ENCODE measurements at regions not wholly inside any gene's neighbourhood (a gene's known extent, or its start where the extent isn't known, plus 50 kb on each side); places are given as distances from the start of the nearest gene placed in this dataset.
A peak's percentile ranks its signal among the peaks of the same experiment; 100 is the strongest.

DNA sequence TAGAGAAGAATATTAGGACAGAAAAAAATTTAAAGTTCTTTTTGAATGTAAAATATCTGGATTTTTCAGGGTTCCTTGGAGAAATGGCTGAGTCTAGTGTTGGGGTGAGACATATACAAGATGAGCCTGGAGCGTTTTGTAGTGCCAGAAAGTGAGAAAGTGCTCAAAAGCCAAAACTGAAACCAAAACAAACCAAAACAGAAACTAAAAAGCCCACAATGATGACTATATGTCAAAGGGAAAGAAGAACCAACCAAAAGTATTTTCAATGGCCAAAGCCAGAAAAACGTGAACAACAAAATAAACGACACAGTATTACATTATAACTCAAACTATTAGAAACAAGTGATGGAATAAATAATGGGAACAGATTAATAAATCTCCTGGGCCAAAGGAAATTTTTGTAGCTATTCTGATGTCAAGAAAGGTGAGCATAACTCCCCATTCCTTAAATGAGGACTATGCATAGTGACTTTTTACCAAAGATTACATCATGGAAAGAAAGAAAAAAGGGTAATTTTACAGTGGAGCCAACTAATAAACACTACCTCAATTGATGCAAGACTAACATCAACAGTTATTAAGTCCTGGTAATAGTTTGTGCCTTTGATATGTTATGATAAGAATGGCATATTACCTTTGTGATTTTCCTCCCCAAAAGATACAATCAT lies 1137.6 kb downstream of the C4orf33 start:
- H3K9me3 ChIP-seq (ENCODE audit: control insufficient read depth, insufficient read depth, low read length): no peaks in the 10 kb centered on the region
- DNase-seq (ENCODE audit: low read depth in 4 of 6, low spot score in 6 of 6): no peak
- no peak overlapping the region for H3K4me3 ChIP-seq (ENCODE audit: low read depth, low read length)
- no peaks in the 10 kb centered on the region for H3K4me1 ChIP-seq (ENCODE audit: control insufficient read depth, insufficient read depth, low read length)
- H3K27me3 ChIP-seq (ENCODE audit: control insufficient read depth, insufficient read depth, low read length): no peaks in the 10 kb centered on the region
- no peak overlapping the region for H3K27ac ChIP-seq (ENCODE audit: low read depth, low read length)
- WGBS (ENCODE audit: insufficient coverage): no CpG with 5 or more reads among the region's 3 CpGs
- no peaks in the 10 kb centered on the region for H3K36me3 ChIP-seq (ENCODE audit: control insufficient read depth, insufficient read depth, low read length)

DNA sequence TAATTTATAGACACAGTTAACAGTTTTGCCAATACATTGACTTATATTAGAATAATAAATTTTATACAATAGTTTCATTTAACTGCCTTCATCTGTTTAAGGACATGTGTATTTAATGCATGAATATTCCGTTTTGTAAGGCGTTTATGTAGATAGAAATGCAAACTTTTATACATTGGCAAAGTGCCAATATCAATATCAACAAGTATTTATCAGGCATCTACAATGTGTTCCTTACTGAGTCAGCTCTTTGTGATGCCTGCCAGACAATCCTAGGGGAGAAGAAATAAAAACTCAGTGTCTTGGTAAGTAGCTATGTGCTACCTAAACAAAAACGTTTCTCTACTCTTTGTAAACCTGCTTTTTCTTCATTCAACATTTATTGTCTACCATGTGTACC lies 1142.2 kb downstream of the C4orf33 start:
- no peaks in the 10 kb centered on the region for H3K9me3 ChIP-seq (ENCODE audit: control insufficient read depth, insufficient read depth, low read length)
- no peaks in the 10 kb centered on the region for H3K27me3 ChIP-seq (ENCODE audit: control insufficient read depth, insufficient read depth, low read length)
- no peak overlapping the region for H3K4me3 ChIP-seq (ENCODE audit: low read depth, low read length)
- no CpG with 5 or more reads among the region's 3 CpGs for WGBS (ENCODE audit: insufficient coverage)
- peak in 1 of 6 donors; percentile 8 for DNase-seq (ENCODE audit: low read depth in 4 of 6, low spot score in 6 of 6)
- no peaks in the 10 kb centered on the region for H3K36me3 ChIP-seq (ENCODE audit: control insufficient read depth, insufficient read depth, low read length)
- no peak overlapping the region for H3K27ac ChIP-seq (ENCODE audit: low read depth, low read length)
- H3K4me1 ChIP-seq (ENCODE audit: control insufficient read depth, insufficient read depth, low read length): no peaks in the 10 kb centered on the region

DNA sequence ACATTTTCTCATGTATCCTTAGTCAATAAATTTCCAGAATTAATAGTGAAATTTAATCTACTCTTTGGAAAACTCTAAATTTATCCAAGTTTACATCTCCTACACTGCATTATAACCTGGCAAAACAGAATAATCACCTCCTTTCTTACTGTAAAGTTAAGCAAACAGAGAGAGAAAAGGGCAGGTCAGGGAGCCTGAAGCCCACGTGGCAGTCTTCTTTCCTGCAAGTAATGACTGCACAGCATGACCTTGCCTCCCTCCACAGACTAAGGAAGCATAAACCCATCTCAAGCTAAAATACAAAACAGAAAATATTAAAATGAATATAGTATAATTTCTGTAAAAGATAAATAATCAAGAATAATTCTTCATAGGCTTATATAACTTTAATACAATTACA lies 1153.0 kb downstream of the C4orf33 start:
- DNase-seq (ENCODE audit: low read depth in 4 of 6, low spot score in 6 of 6): no peak
- no CpG with 5 or more reads among the region's 1 CpG for WGBS (ENCODE audit: insufficient coverage)
- H3K4me3 ChIP-seq (ENCODE audit: low read depth, low read length): no peak overlapping the region

DNA sequence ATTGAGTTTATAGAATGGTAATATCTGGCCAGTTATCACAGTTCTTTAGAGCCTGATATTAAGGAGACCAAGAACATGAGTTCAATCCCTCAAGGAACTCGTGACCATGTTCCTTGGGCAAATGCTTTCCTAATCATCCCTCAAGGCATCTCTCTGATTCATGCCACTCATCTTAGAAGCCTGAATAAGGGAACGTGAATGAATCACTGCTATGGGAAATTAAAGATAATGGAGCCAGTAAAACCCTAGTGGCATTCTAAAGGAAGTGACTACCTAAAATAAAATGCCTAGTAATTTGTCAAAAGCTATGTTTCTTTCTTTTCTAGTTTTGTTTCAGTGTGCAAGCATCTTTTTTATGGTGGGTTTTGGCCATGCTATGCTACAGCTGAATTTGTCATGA lies 1161.3 kb downstream of the C4orf33 start:
- DNase-seq (ENCODE audit: low read depth in 4 of 6, low spot score in 6 of 6): no peak
- no peaks in the 10 kb centered on the region for H3K9me3 ChIP-seq (ENCODE audit: control insufficient read depth, insufficient read depth, low read length)

More for the DNA sequence above, 1153.0 kb downstream of the C4orf33 start:
- H3K27me3 ChIP-seq (ENCODE audit: control insufficient read depth, insufficient read depth, low read length): no peaks in the 10 kb centered on the region
- no peaks in the 10 kb centered on the region for H3K4me1 ChIP-seq (ENCODE audit: control insufficient read depth, insufficient read depth, low read length)
- no peaks in the 10 kb centered on the region for H3K36me3 ChIP-seq (ENCODE audit: control insufficient read depth, insufficient read depth, low read length)
- peaks cover 2% of the 10 kb centered on the region for H3K9me3 ChIP-seq (ENCODE audit: control insufficient read depth, insufficient read depth, low read length)
- H3K27ac ChIP-seq (ENCODE audit: low read depth, low read length): no peak overlapping the region

DNA sequence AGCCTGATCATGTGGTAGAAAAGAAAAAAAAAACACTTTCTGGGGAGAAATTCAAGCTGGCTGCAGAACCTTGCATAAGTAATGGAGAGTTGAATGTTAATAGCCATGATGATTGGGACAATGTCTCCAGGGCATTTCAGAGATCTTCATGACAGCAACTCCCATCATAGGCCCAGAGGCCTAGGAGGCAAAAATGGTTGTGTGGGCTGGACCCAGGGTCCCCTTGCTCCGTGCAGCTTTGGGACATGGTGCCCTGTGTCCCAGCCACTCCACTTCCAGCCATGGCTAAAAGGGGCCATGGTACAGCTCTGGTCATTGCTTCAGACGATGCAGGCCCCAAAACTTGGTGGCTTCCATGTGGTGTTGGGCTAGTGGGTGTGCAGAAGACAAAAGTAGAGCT lies 1170.9 kb downstream of the C4orf33 start:
- H3K27ac ChIP-seq (ENCODE audit: low read depth, low read length): no peak overlapping the region
- no peaks in the 10 kb centered on the region for H3K4me1 ChIP-seq (ENCODE audit: control insufficient read depth, insufficient read depth, low read length)
- H3K27me3 ChIP-seq (ENCODE audit: control insufficient read depth, insufficient read depth, low read length): no peaks in the 10 kb centered on the region
- WGBS (ENCODE audit: insufficient coverage): 71% methylated on average over 1 of the region's 2 CpGs
- H3K9me3 ChIP-seq (ENCODE audit: control insufficient read depth, insufficient read depth, low read length): peaks cover 5% of the 10 kb centered on the region
- DNase-seq (ENCODE audit: low read depth in 4 of 6, low spot score in 6 of 6): no peak
- H3K36me3 ChIP-seq (ENCODE audit: control insufficient read depth, insufficient read depth, low read length): no peaks in the 10 kb centered on the region
- H3K4me3 ChIP-seq (ENCODE audit: low read depth, low read length): no peak overlapping the region

More for the DNA sequence above, 1161.3 kb downstream of the C4orf33 start:
- H3K27ac ChIP-seq (ENCODE audit: low read depth, low read length): no peak overlapping the region
- no peak overlapping the region for H3K4me3 ChIP-seq (ENCODE audit: low read depth, low read length)
- WGBS (ENCODE audit: insufficient coverage): no CpG with 5 or more reads among the region's 2 CpGs
- H3K36me3 ChIP-seq (ENCODE audit: control insufficient read depth, insufficient read depth, low read length): no peaks in the 10 kb centered on the region
- H3K4me1 ChIP-seq (ENCODE audit: control insufficient read depth, insufficient read depth, low read length): no peaks in the 10 kb centered on the region
- H3K27me3 ChIP-seq (ENCODE audit: control insufficient read depth, insufficient read depth, low read length): no peaks in the 10 kb centered on the region

DNA sequence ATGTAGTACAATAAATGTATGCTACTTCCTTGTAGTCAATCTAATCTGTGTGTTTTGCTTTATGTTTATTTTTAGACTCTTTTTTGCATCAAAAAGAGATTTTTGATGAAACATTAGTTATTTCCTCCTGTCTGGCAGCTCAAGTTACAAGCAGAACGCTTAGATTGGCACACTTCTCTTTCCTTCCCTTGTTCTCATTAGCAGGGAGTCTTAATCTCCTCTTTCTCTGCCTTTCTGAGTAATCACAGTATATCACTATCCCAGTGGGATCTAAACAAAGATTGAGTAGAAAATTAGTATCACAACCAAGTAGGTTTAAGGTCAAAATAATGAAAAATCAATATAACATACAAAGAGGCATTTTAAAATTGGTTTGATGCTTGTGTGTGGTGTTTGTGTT lies 1192.6 kb downstream of the C4orf33 start:
- Histone ChIP-seq H3K4me3 (ENCODE audit: low read depth, low read length) (no peak overlapping the region), H3K27me3 (ENCODE audit: control insufficient read depth, insufficient read depth, low read length) (no peaks in the 10 kb centered on the region), H3K36me3 (ENCODE audit: control insufficient read depth, insufficient read depth, low read length) (no peaks in the 10 kb centered on the region), H3K27ac (ENCODE audit: low read depth, low read length) (no peak overlapping the region), H3K9me3 (ENCODE audit: control insufficient read depth, insufficient read depth, low read length) (no peaks in the 10 kb centered on the region), H3K4me1 (ENCODE audit: control insufficient read depth, insufficient read depth, low read length) (no peaks in the 10 kb centered on the region)
- no CpG with 5 or more reads among the region's 1 CpG for WGBS (ENCODE audit: insufficient coverage)
- DNase-seq (ENCODE audit: low read depth in 4 of 6, low spot score in 6 of 6): peak in 1 of 6 donors; percentile 1

DNA sequence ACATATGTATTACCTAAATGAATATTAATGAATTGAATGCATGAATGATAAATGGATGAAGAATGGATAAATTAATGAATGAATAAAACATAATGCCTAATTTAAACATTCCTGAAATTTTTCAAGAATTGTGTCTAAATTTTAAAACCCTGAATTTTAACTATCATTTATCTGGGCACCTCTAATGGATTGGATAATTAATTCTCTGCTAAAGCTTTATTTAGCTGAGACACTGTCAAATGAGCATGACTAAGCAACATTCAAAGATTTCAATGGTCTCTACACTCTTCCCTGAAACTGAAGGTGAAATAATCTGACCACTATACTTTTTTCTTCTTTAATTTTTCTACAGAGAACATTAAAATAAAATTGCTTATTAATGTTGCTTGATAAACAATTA lies 1197.7 kb downstream of the C4orf33 start:
- H3K4me1 ChIP-seq (ENCODE audit: control insufficient read depth, insufficient read depth, low read length): no peaks in the 10 kb centered on the region
- no peak overlapping the region for H3K4me3 ChIP-seq (ENCODE audit: low read depth, low read length)
- no peaks in the 10 kb centered on the region for H3K27me3 ChIP-seq (ENCODE audit: control insufficient read depth, insufficient read depth, low read length)
- no peak overlapping the region for H3K27ac ChIP-seq (ENCODE audit: low read depth, low read length)
- no peak for DNase-seq (ENCODE audit: low read depth in 4 of 6, low spot score in 6 of 6)
- no peaks in the 10 kb centered on the region for H3K9me3 ChIP-seq (ENCODE audit: control insufficient read depth, insufficient read depth, low read length)
- H3K36me3 ChIP-seq (ENCODE audit: control insufficient read depth, insufficient read depth, low read length): no peaks in the 10 kb centered on the region

DNA sequence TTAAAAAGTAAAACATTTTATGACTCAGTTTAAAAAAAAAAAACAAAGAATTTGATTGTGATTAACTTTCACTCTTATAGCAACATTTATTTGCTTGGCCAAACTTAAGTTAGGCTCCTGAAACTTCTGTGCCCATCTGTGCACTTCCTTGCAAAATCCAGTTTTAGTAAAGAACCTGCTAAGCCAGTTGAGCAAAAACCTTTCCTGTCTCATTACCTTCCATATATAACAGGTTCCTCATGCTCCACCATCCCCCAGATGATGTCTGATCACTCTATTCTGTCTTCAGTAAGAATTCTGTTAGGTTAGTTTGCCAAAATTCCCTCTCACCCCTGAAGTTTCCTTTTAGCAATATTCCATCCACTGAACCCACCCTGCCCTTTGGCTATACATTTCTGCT lies 1200.5 kb downstream of the C4orf33 start:
- Histone ChIP-seq H3K27ac (ENCODE audit: low read depth, low read length) (no peak overlapping the region), H3K4me1 (ENCODE audit: control insufficient read depth, insufficient read depth, low read length) (no peaks in the 10 kb centered on the region), H3K27me3 (ENCODE audit: control insufficient read depth, insufficient read depth, low read length) (no peaks in the 10 kb centered on the region), H3K36me3 (ENCODE audit: control insufficient read depth, insufficient read depth, low read length) (no peaks in the 10 kb centered on the region), H3K9me3 (ENCODE audit: control insufficient read depth, insufficient read depth, low read length) (no peaks in the 10 kb centered on the region), H3K4me3 (ENCODE audit: low read depth, low read length) (no peak overlapping the region)
- DNase-seq (ENCODE audit: low read depth in 4 of 6, low spot score in 6 of 6): no peak

DNA sequence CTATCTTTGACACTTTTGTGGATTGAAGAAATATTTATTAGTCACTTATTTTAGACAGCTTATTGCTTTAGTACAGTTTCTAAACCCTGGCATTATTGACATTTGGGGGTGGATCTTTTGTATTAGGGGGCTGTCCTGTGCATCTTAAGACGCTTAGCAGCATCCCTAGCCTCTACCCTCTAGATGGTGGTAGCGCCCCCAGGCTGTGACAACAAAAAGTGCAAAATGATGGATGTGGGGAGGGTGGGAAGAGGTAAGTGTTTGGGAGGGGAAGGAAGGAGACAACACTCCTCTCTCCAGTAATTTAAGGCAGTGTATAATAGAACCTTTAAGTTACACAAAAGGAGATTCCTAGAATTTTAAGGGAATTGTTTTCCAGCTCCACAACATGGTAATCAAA lies 1210.6 kb downstream of the C4orf33 start:
- H3K4me1 ChIP-seq (ENCODE audit: control insufficient read depth, insufficient read depth, low read length): no peaks in the 10 kb centered on the region
- H3K9me3 ChIP-seq (ENCODE audit: control insufficient read depth, insufficient read depth, low read length): no peaks in the 10 kb centered on the region
- H3K36me3 ChIP-seq (ENCODE audit: control insufficient read depth, insufficient read depth, low read length): no peaks in the 10 kb centered on the region
- H3K4me3 ChIP-seq (ENCODE audit: low read depth, low read length): no peak overlapping the region
- no peaks in the 10 kb centered on the region for H3K27me3 ChIP-seq (ENCODE audit: control insufficient read depth, insufficient read depth, low read length)
- no CpG with 5 or more reads among the region's 2 CpGs for WGBS (ENCODE audit: insufficient coverage)
- no peak overlapping the region for H3K27ac ChIP-seq (ENCODE audit: low read depth, low read length)
- no peak for DNase-seq (ENCODE audit: low read depth in 4 of 6, low spot score in 6 of 6)

DNA sequence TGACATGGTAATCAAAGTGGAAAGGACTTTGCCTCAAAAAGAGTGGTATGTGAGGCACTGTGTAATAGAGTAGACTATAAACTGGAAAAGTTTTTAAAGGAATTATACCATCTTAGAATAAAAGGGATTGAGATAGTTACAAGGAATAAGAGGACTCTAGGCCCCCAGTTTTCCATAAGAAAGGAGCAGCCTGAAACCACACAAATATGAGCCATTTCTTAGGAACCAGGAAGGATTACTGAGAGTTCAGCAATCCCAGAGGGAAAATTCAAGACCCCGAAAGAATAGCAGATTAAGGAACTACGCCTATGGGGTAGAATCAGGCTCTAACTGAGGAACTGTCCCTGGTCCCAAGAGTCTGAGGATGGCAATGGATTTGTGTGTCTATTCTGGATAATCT lies 1213.3 kb downstream of the C4orf33 start:
- Histone ChIP-seq H3K36me3 (ENCODE audit: control insufficient read depth, insufficient read depth, low read length) (no peaks in the 10 kb centered on the region), H3K4me1 (ENCODE audit: control insufficient read depth, insufficient read depth, low read length) (no peaks in the 10 kb centered on the region), H3K27ac (ENCODE audit: low read depth, low read length) (no peak overlapping the region), H3K4me3 (ENCODE audit: low read depth, low read length) (no peak overlapping the region), H3K27me3 (ENCODE audit: control insufficient read depth, insufficient read depth, low read length) (no peaks in the 10 kb centered on the region), H3K9me3 (ENCODE audit: control insufficient read depth, insufficient read depth, low read length) (no peaks in the 10 kb centered on the region)
- no peak for DNase-seq (ENCODE audit: low read depth in 4 of 6, low spot score in 6 of 6)
- WGBS (ENCODE audit: insufficient coverage): 100% methylated on average over 2 of the region's 2 CpGs

Data from spinal cord (tissue), 9 donors.